ACC112 (cell line): ENCODE measurements at regions not wholly inside any gene's neighbourhood (a gene's known extent, or its start where the extent isn't known, plus 50 kb on each side); places are given as distances from the start of the nearest gene placed in this dataset.

Experiments
- H2AFZ ChIP-seq: fragments of 200-600 bp; sonication (generic); one replicate; pipeline ENCODE4 v1.6.0; 2017; ENCODE audit warnings: antibody characterized with exemption, low read length; ENCODE audit not compliant: unreplicated experiment
- H3K27ac ChIP-seq: fragments of 200-600 bp; sonication (generic); 2 replicates; pipeline ENCODE4 v1.5.1; 2014; ENCODE audit warnings: low read depth, mild to moderate bottlenecking, antibody characterized with exemption, low read length, moderate library complexity
- H3K27me3 ChIP-seq: fragments of 200-600 bp; sonication (generic); 2 replicates; pipeline ENCODE4 v1.6.1; 2014; ENCODE audit warnings: mild to moderate bottlenecking, antibody characterized with exemption, low read length, moderate library complexity, mixed read lengths; ENCODE audit not compliant: insufficient read depth
- H3K36me3 ChIP-seq: fragments of 200-600 bp; sonication (generic); 2 replicates; pipeline ENCODE4 v1.6.1; 2016; ENCODE audit warnings: mild to moderate bottlenecking, antibody characterized with exemption, low read length, moderate library complexity, mixed read lengths; ENCODE audit not compliant: insufficient read depth
- H3K4me1 ChIP-seq: fragments of 200-600 bp; sonication (generic); one replicate; pipeline ENCODE4 v1.6.1; 2016; ENCODE audit warnings: low read length, mixed read lengths; ENCODE audit not compliant: insufficient read depth, unreplicated experiment, control insufficient read depth
- H3K4me3 ChIP-seq: fragments of 200-600 bp; sonication (generic); 2 replicates; pipeline ENCODE4 v1.5.1; 2014; ENCODE audit warnings: mild to moderate bottlenecking, low read depth, low read length
- H3K79me2 ChIP-seq: fragments of 200-600 bp; sonication (generic); one replicate; pipeline ENCODE4 v1.6.0; 2016; ENCODE audit warnings: low read length; ENCODE audit not compliant: control insufficient read depth, unreplicated experiment, insufficient read depth

GRCh38 chr6:139679516-139680179 lies 305.2 kb upstream of the CITED2 start:
- H3K4me3 ChIP-seq: no peak overlapping the region
- H3K27ac ChIP-seq: peak overlapping the region; percentile 70
- H2AFZ ChIP-seq: no peak overlapping the region
- H3K4me1 ChIP-seq: peaks cover 19% of the 10 kb centered on the region
- H3K36me3 ChIP-seq: no peaks in the 10 kb centered on the region
- H3K27me3 ChIP-seq: no peaks in the 10 kb centered on the region
- H3K79me2 ChIP-seq: no peaks in the 10 kb centered on the region

GRCh38 chr6:139676718-139677117 lies 302.3 kb upstream of the CITED2 start:
- no peak overlapping the region for H3K4me3 ChIP-seq
- peaks cover 19% of the 10 kb centered on the region for H3K4me1 ChIP-seq
- no peaks in the 10 kb centered on the region for H3K27me3 ChIP-seq
- H3K79me2 ChIP-seq: no peaks in the 10 kb centered on the region
- H3K27ac ChIP-seq: no peak overlapping the region
- no peaks in the 10 kb centered on the region for H3K36me3 ChIP-seq
- H2AFZ ChIP-seq: no peak overlapping the region

- Histone ChIP-seq H2AFZ (no peak overlapping the region), H3K79me2 (no peaks in the 10 kb centered on the region)
These were observed 291.8 kb upstream of the CITED2 start for GRCh38 chr6:139666284-139666683.

GRCh38 chr6:139663996-139664395 lies 289.5 kb upstream of the CITED2 start:
- Histone ChIP-seq H3K79me2 (no peaks in the 10 kb centered on the region), H3K36me3 (no peaks in the 10 kb centered on the region), H3K4me3 (no peak overlapping the region), H3K4me1 (no peaks in the 10 kb centered on the region), H3K27ac (no peak overlapping the region), H3K27me3 (no peaks in the 10 kb centered on the region), H2AFZ (no peak overlapping the region)

More at GRCh38 chr6:139666284-139666683, 291.8 kb upstream of the CITED2 start:
- Histone ChIP-seq H3K36me3 (no peaks in the 10 kb centered on the region), H3K27me3 (no peaks in the 10 kb centered on the region), H3K27ac (no peak overlapping the region), H3K4me1 (no peaks in the 10 kb centered on the region), H3K4me3 (no peak overlapping the region)

GRCh38 chr6:139659711-139660110 lies 285.3 kb upstream of the CITED2 start:
- H3K36me3 ChIP-seq: no peaks in the 10 kb centered on the region
- H2AFZ ChIP-seq: no peak overlapping the region
- H3K4me1 ChIP-seq: no peaks in the 10 kb centered on the region
- H3K4me3 ChIP-seq: no peak overlapping the region
- H3K27ac ChIP-seq: no peak overlapping the region
- H3K27me3 ChIP-seq: no peaks in the 10 kb centered on the region
- H3K79me2 ChIP-seq: no peaks in the 10 kb centered on the region

- Histone ChIP-seq H2AFZ (no peak overlapping the region), H3K27ac (no peak overlapping the region), H3K36me3 (no peaks in the 10 kb centered on the region), H3K27me3 (no peaks in the 10 kb centered on the region), H3K4me1 (no peaks in the 10 kb centered on the region), H3K4me3 (no peak overlapping the region), H3K79me2 (no peaks in the 10 kb centered on the region)
These were observed 284.7 kb upstream of the CITED2 start for GRCh38 chr6:139659196-139659595.

- Histone ChIP-seq H3K4me1 (no peaks in the 10 kb centered on the region), H2AFZ (no peak overlapping the region), H3K4me3 (no peak overlapping the region), H3K27me3 (no peaks in the 10 kb centered on the region), H3K36me3 (no peaks in the 10 kb centered on the region), H3K79me2 (no peaks in the 10 kb centered on the region), H3K27ac (no peak overlapping the region)
These were observed 282.7 kb upstream of the CITED2 start for GRCh38 chr6:139657119-139657518.

- Histone ChIP-seq H3K79me2 (no peaks in the 10 kb centered on the region), H2AFZ (no peak overlapping the region), H3K27me3 (no peaks in the 10 kb centered on the region), H3K36me3 (no peaks in the 10 kb centered on the region), H3K4me3 (no peak overlapping the region), H3K4me1 (no peaks in the 10 kb centered on the region), H3K27ac (no peak overlapping the region)
These were observed 281.6 kb upstream of the CITED2 start for GRCh38 chr6:139655783-139656705.

GRCh38 chr6:139654888-139655782 lies 280.7 kb upstream of the CITED2 start:
- Histone ChIP-seq H3K36me3 (no peaks in the 10 kb centered on the region), H3K4me1 (no peaks in the 10 kb centered on the region), H3K4me3 (no peak overlapping the region), H3K27me3 (no peaks in the 10 kb centered on the region), H3K79me2 (no peaks in the 10 kb centered on the region), H3K27ac (no peak overlapping the region), H2AFZ (no peak overlapping the region)

- no peak overlapping the region for H2AFZ ChIP-seq
- H3K27me3 ChIP-seq: no peaks in the 10 kb centered on the region
- no peak overlapping the region for H3K27ac ChIP-seq
- no peak overlapping the region for H3K4me3 ChIP-seq
- H3K36me3 ChIP-seq: no peaks in the 10 kb centered on the region
- H3K4me1 ChIP-seq: no peaks in the 10 kb centered on the region
- H3K79me2 ChIP-seq: no peaks in the 10 kb centered on the region
These were observed 279.9 kb upstream of the CITED2 start for GRCh38 chr6:139654309-139654708.
